ENCODE measurements at regions not wholly inside any gene's neighbourhood (a gene's known extent, or its start where the extent isn't known, plus 50 kb on each side); places are given as distances from the start of the nearest gene placed in this dataset.
"Not testable (repeated sequence)": the region's sequence is repeated elsewhere in the genome, so short reads cannot be mapped to it uniquely, and the experiment has no call there.

DNA sequence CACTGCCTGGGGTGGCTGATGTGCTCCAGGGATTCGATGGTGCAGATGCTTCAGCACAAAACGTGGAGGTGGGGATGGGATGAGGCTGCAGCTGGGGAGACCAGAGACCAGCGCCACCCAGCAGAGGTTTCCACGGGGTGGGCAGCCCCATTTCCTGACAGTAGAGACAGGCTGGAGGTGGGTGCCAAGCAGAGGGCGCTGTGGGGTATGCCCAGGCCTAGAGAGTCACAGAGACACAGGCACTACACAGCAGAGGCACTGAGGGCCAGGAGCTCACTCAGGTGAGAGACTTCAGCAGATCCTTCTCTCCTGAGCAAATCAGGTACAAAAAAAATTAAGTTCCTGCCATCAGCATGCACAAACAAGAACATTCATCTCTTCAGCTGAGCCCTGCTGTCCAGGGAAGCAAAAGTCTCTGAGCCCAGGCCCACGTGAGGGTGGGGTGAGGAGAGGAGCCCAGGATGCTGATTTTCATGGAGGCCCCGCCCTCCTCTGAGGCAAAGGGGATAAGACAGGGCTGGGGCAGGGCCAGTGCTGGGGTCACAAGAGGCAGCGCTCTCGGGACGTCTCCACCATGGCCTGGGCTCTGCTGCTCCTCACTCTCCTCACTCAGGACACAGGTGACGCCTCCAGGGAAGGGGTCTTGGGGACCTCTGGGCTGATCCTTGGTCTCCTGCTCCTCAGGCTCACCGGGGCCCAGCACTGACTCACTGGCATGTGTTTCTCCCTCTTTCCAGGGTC is 53.1 kb downstream of the GGTLC2 start:
- H3K27ac ChIP-seq: no peak overlapping the region
- TF ChIP-seq, protein P1, sequence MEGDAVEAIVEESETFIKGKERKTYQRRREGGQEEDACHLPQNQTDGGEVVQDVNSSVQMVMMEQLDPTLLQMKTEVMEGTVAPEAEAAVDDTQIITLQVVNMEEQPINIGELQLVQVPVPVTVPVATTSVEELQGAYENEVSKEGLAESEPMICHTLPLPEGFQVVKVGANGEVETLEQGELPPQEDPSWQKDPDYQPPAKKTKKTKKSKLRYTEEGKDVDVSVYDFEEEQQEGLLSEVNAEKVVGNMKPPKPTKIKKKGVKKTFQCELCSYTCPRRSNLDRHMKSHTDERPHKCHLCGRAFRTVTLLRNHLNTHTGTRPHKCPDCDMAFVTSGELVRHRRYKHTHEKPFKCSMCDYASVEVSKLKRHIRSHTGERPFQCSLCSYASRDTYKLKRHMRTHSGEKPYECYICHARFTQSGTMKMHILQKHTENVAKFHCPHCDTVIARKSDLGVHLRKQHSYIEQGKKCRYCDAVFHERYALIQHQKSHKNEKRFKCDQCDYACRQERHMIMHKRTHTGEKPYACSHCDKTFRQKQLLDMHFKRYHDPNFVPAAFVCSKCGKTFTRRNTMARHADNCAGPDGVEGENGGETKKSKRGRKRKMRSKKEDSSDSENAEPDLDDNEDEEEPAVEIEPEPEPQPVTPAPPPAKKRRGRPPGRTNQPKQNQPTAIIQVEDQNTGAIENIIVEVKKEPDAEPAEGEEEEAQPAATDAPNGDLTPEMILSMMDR (IDR thresholded peaks at IDR 0.05): no peak
- TF ChIP-seq ZFX (IDR thresholded peaks at IDR 0.05; ENCODE audit: borderline replicate concordance): no peak

DNA sequence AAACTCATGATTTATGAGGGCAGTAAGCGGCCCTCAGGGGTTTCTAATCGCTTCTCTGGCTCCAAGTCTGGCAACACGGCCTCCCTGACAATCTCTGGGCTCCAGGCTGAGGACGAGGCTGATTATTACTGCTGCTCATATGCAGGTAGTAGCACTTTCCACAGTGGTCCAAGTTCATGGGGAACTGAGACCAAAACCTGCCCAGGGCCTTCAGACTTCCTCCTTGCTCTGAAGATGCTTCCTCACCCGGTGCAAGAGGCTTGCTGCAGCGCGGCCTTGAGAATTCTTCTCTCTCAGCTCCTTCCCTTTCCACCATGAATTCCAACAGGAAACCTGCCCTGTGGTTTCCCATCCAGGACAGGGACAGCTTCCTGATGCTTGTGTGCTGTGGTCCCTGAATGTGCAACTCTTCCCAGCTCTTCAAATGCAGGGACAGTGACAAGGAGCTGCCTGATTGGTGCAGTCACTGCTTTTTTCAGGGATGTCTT is 53.9 kb downstream of the GGTLC2 start:
- no peak overlapping the region for H3K27ac ChIP-seq
- no peak for TF ChIP-seq ZFX (IDR thresholded peaks at IDR 0.05; ENCODE audit: borderline replicate concordance)
- TF ChIP-seq, protein P1 (IDR thresholded peaks at IDR 0.05): no peak

DNA sequence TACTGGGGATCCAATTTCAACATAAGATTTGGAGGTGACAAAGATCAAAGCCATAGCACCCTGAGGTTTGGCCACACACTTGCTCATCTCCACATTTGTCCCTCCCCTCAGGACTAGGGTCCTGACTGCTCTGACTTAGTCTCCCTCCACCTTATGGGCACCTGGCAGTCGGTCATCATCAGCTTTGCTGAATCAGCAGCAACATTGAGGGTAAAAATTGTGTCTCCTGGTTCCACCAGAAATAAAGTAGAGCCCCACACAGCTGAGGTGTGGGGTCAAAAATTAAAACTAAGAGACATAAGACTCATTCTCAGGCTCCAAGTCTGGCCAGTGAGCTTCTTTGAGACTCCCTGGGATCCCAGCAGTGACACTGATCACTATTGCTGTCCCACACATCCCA is 56.2 kb downstream of the GGTLC2 start:
- no peak overlapping the region for H3K27ac ChIP-seq
- TF ChIP-seq, protein P1 (IDR thresholded peaks at IDR 0.05): no peak
- no peak for TF ChIP-seq ZFX (IDR thresholded peaks at IDR 0.05; ENCODE audit: borderline replicate concordance)

DNA sequence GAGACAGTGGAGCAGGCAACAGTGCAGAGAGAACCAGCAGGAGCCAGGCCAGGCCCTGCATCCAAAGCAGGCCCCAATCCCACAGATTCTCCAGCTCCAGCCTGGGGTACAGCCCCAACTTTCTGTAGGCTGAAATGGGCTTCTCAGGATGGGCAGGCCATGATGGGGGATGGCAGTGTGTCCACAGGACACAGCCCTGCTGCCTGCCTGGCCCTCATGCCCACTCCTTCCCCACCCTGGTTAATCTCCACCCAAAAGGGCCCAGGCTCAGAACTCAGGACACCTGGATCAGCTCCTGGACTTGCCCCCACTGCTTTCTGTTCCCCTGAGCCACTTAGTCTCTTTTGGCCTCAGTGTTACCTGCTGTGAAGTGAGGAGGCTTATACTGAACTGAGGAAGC is 57.1 kb downstream of the GGTLC2 start:
- not testable (repeated sequence) for H3K27ac ChIP-seq

DNA sequence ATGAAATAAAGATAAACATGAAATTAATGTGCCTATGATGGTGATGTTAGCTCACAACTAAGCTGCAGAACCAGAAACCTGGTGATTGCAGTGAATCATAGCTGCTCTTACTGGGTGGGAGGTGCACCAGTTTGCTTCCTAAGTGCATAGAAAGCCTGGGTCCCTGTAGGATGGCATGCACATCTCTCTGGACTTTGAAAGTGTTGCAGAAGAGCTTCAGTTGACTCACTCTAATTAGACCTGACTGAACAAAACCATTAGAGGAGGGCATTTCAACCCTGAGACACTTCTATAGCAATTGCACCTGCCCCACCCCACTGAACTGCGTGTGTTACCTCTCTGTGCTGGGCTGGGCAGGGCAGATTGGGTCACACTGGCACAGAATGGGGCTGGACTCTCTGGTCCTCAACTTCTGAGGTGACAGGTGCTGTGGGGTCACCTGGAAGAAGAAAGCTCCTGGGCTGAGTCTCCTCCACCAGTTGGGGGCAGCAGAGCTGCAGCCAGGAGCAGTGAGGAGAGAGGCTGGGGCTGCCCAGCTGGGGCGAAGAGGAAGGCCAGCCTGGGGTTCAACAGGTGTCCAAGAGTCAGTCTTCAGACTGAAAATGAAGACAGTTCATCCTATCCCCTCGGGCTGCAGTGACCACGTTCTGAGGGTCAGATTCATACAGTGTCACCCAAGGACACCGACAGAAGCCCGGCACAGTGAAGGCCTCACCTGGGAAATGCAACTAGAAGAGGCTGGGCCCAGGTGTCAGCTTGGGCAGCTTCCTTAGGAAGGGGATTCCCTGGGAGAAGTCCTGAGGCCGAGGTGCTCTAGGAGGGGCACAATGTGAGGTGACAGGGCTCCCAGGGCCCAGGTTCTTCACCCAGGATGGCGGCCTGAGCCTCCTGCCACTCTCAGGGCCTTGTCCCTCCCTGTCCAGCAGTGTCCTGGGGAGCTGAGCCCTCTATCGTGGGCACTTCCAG is 58.1 kb downstream of the GGTLC2 start:
- TF ChIP-seq ZFX (IDR thresholded peaks at IDR 0.05; ENCODE audit: borderline replicate concordance): no peak
- TF ChIP-seq, protein P1 (IDR thresholded peaks at IDR 0.05): peak; percentile 75
- no peak overlapping the region for H3K27ac ChIP-seq

DNA sequence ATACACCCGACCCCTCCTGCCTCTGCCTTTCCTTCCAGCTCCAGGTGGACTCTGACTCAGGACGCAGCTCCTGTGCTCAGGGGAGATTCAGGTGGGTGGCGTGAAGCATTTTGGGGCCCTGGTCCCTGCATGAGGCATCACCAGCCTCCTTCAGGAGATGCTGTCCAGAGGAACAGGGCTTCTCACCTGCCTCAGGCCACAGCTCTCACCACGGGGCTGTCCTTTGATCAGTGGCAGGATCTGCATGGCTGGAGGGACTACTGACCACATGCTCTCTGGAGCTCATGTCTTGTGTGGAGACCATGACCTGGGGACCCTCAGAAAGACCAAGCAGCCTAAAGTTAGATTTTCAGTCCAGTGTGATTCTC is 58.8 kb downstream of the GGTLC2 start:
- no peak overlapping the region for H3K27ac ChIP-seq
- no peak for TF ChIP-seq ZFX (IDR thresholded peaks at IDR 0.05; ENCODE audit: borderline replicate concordance)
- TF ChIP-seq, protein P1 (IDR thresholded peaks at IDR 0.05): no peak

DNA sequence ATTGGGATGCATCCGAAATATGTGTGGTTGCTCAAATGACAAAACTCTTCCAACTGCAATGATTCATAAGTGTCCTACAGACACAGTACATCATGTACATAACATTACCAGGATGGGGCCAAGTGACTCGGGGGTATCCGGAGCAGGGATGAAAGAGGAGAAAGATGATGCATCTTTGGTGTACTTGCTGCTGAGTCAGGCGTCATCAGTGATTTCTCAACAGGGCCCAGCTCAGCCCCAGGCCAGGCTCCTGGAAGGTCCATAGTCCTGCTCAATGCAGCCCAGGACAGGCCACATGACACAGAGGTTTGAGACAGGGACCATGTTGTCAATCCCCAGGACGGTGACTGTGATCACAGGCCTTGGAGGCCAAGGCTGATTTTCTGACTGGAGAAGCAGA is 59.3 kb downstream of the GGTLC2 start:
- TF ChIP-seq, protein P1 (IDR thresholded peaks at IDR 0.05): no peak
- TF ChIP-seq ZFX (IDR thresholded peaks at IDR 0.05; ENCODE audit: borderline replicate concordance): no peak
- no peak overlapping the region for H3K27ac ChIP-seq
